Spleen (tissue), 11 donors: ENCODE measurements at regions not wholly inside any gene's neighbourhood (a gene's known extent, or its start where the extent isn't known, plus 50 kb on each side); places are given as distances from the start of the nearest gene placed in this dataset.

Source experiments
- DNase-seq: peaks from one replicate; pipeline ENCODE4 v3.0.0-alpha.2; 2020
- H3K27ac ChIP-seq, 8 donors: fragments of 200-600 bp; sonication (generic) in 7 of 8; 1 replicate in 4 of 8; 2 replicates in 4 of 8; pipeline versions ENCODE4 v1.5.0 to v1.8.0; 2016 to 2021; ENCODE audit warnings: inconsistent platforms in 4 of 8, mild to moderate bottlenecking in 4 of 8, moderate library complexity in 1 of 8
- H3K27me3 ChIP-seq, 7 donors: fragments of 200-600 bp; sonication (generic) in 6 of 7; replicated peaks in 1 of 7; 1 replicate in 4 of 7; 2 replicates in 3 of 7; pipeline versions ENCODE4 v1.5.0 to v1.8.0; 2016 to 2021; ENCODE audit warnings: inconsistent platforms in 3 of 7, mild to moderate bottlenecking in 1 of 7
- H3K36me3 ChIP-seq, 6 donors: fragments of 200-600 bp; sonication (generic) in 5 of 6; 1 replicate in 4 of 6; 2 replicates in 2 of 6; pipeline versions ENCODE4 v1.5.0 to v1.8.0; 2016 to 2021; ENCODE audit warnings: inconsistent platforms in 2 of 6
- H3K4me1 ChIP-seq, 6 donors: fragments of 200-600 bp; sonication (generic) in 5 of 6; 1 replicate in 3 of 6; 2 replicates in 3 of 6; pipeline versions ENCODE4 v1.5.0 to v1.8.0; 2016 to 2021; ENCODE audit warnings: inconsistent platforms in 3 of 6
- H3K4me3 ChIP-seq, 8 donors: fragments of 200-600 bp; sonication (generic) in 7 of 8; 1 replicate in 4 of 8; 2 replicates in 4 of 8; pipeline versions ENCODE4 v1.5.0 to v1.8.0; 2016 to 2021; ENCODE audit warnings: inconsistent platforms in 4 of 8, mild to moderate bottlenecking in 4 of 8, moderate library complexity in 2 of 8
- H3K9me3 ChIP-seq, 8 donors: fragments of 200-600 bp; sonication (generic) in 7 of 8; 1 replicate in 4 of 8; 2 replicates in 4 of 8; pipeline versions ENCODE4 v1.5.0 to v1.8.0; 2016 to 2021; ENCODE audit warnings: inconsistent platforms in 4 of 8
- CTCF ChIP-seq, 11 experiments: fragments of 200-600 bp in 7 of 11; fragments of 450-650 bp in 4 of 11; sonication (generic) in 4 of 11; IDR thresholded peaks in 8 of 11; conservative IDR thresholded peaks in 3 of 11; 1 replicate in 7 of 11; 2 replicates in 4 of 11; pipeline versions ENCODE4 v1.4.0 to v1.8.0; 2016 to 2021; ENCODE audit warnings: antibody characterized with exemption in 11 of 11, inconsistent platforms in 4 of 11, mild to moderate bottlenecking in 1 of 11
- POLR2A ChIP-seq, 3 donors: fragments of 450-650 bp; IDR thresholded peaks; one replicate each; pipeline ENCODE4 v1.5.1; 2017; ENCODE audit warnings: antibody characterized with exemption in 3 of 3, mild to moderate bottlenecking in 1 of 3
- POLR2AphosphoS5 ChIP-seq, 3 donors: sonication (generic); formaldehyde crosslinking; IDR thresholded peaks; one replicate each; pipeline ENCODE4 v1.5.1; 2017; ENCODE audit warnings: antibody characterized with exemption in 3 of 3
- WGBS, 5 donors: extraction: QIAGEN DNeasy Blood & Tissue Kit in 3 of 5; methylation state at CpG; one replicate each; pipeline versions ENCODE4 v1.1.5 to v1.1.7; 2013 to 2018; 5-methylcytosine and 5-hydroxymethylcytosine counted together
- intact Hi-C: fragments of 100-400 bp; cut with DNase I; formaldehyde crosslinking; loops from one replicate; pipeline ENCODE4 v1.15.0; 2023; ENCODE audit warnings: low total_unique reads
- donor health status: healthy with polysubstance abuse.
- donor health status: DM: no; HTN: no; CAD: no; lungs with moderate emphysema.
- donor health status: DM: no; HTN: no; CAD: no.
- donor health status: Bipolar disorder and iron deficiency.
- donor health status: healthy.
- donor health status: DM: no; HTN: no; CAD: no.
- donor health status: DM: yes; HTN: yes; CAD: no.

GRCh38 chr20:61045091-61045490 lies 207.0 kb upstream of the CDH4 start:
- Histone ChIP-seq H3K4me1 (no peaks in the 10 kb centered on the region), H3K36me3 (no peaks in the 10 kb centered on the region), H3K4me3 (no peak overlapping the region), H3K9me3 (peaks cover 0 to 39% (median 2%) of the 10 kb centered on the region in 8 donors), H3K27me3 (peaks cover 0 to 12% (median 0%) of the 10 kb centered on the region in 7 donors), H3K27ac (no peak overlapping the region)
- intact Hi-C loops = no loop called here
- 91 to 98% (median 94%) methylated on average over 1 of the region's 1 CpG for WGBS, 5 donors
- TF ChIP-seq CTCF (IDR thresholded peaks at IDR 0.05 in 8 of 11, conservative IDR thresholded peaks at IDR 0.05 in 3 of 11) = no peak
- TF ChIP-seq POLR2A (IDR thresholded peaks at IDR 0.05) = no peak
- TF ChIP-seq POLR2AphosphoS5 (IDR thresholded peaks at IDR 0.05) = no peak
- DNase-seq = no peak

DNA sequence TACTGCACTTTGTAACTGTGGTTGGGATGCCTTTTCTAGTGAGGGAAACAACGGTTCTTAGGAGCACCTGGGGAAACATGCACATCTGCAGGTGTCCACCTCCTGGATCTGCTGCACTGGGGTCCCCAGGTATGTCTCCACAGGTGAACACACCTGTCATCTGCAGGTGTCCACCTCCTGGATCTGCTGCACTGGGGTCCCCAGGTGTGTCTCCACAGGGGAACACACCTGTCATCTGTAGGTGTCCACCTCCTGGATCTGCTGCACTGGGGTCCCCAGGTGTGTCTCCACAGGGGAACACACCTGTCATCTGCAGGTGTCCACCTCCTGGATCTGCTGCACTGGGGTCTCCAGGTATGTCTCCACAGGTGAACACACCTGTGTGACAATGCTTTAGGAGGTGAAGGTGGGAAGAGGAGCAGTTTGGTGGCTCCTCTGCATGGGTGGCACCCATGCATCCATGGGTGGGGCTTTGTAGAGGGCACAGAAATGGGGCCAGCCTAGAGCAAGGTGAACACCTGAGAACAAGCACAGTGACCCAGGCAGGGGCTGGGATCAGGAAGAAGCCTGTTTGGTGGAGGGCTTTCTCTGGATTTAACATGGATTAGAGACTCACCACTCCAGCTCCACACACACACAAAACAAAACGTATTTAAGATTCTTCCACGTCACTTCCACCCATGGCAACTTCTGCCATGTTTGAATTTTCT lies 206.0 kb upstream of the CDH4 start:
- WGBS, 5 donors = 69 to 84% (median 71%) methylated on average over 3 of the region's 3 CpGs
- TF ChIP-seq CTCF (IDR thresholded peaks at IDR 0.05 in 8 of 11, conservative IDR thresholded peaks at IDR 0.05 in 3 of 11) (no peak), POLR2A (IDR thresholded peaks at IDR 0.05) (no peak), POLR2AphosphoS5 (IDR thresholded peaks at IDR 0.05) (no peak)
- H3K4me1 ChIP-seq = no peaks in the 10 kb centered on the region
- H3K9me3 ChIP-seq = peaks cover 0 to 34% (median 2%) of the 10 kb centered on the region in 8 donors
- intact Hi-C loops = no loop called here
- no peak overlapping the region for H3K4me3 ChIP-seq
- H3K27ac ChIP-seq = no peak overlapping the region
- H3K27me3 ChIP-seq = peaks cover 0 to 12% (median 0%) of the 10 kb centered on the region in 7 donors
- no peak for DNase-seq
- no peaks in the 10 kb centered on the region for H3K36me3 ChIP-seq

GRCh38 chr20:61046721-61047351 lies 205.2 kb upstream of the CDH4 start:
- WGBS, 5 donors = 87 to 92% (median 88%) methylated on average over 9 of the region's 9 CpGs
- TF ChIP-seq CTCF (IDR thresholded peaks at IDR 0.05 in 8 of 11, conservative IDR thresholded peaks at IDR 0.05 in 3 of 11) (no peak), POLR2AphosphoS5 (IDR thresholded peaks at IDR 0.05) (no peak), POLR2A (IDR thresholded peaks at IDR 0.05) (no peak)
- H3K27ac ChIP-seq = no peak overlapping the region
- intact Hi-C loops = no loop called here
- H3K27me3 ChIP-seq = peaks cover 0 to 12% (median 0%) of the 10 kb centered on the region in 7 donors
- H3K4me1 ChIP-seq = no peaks in the 10 kb centered on the region
- H3K4me3 ChIP-seq = no peak overlapping the region
- no peaks in the 10 kb centered on the region for H3K36me3 ChIP-seq
- H3K9me3 ChIP-seq = peaks cover 0 to 34% (median 2%) of the 10 kb centered on the region in 8 donors
- no peak for DNase-seq

DNA sequence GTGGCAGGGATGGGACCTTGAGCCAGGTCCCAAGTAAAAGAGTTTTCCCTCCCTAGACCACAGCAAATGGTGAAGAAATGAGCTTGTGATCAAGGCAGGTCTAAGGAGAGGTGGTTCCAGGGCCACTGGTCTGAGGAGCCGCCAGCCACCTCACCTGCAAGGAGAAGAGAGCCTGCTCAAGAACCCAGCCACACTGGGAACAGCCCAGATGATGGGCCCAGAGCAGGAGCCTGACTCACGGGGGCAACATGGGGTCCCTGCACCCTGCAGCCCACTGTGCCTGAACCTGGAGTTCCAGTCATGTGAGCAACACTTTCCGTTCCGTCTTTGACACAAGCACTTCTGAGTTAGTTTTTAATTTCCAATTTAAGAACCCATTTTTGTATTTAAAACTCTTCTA lies 204.5 kb upstream of the CDH4 start:
- TF ChIP-seq CTCF (IDR thresholded peaks at IDR 0.05 in 8 of 11, conservative IDR thresholded peaks at IDR 0.05 in 3 of 11) (no peak), POLR2A (IDR thresholded peaks at IDR 0.05) (no peak), POLR2AphosphoS5 (IDR thresholded peaks at IDR 0.05) (no peak)
- H3K36me3 ChIP-seq = no peaks in the 10 kb centered on the region
- WGBS, 5 donors = 82 to 96% (median 87%) methylated on average over 4 of the region's 4 CpGs
- intact Hi-C loops = no loop called here
- peaks cover 0 to 13% (median 0%) of the 10 kb centered on the region in 7 donors for H3K27me3 ChIP-seq
- peaks cover 0 to 34% (median 2%) of the 10 kb centered on the region in 8 donors for H3K9me3 ChIP-seq
- no peak overlapping the region for H3K27ac ChIP-seq
- H3K4me1 ChIP-seq = no peaks in the 10 kb centered on the region
- no peak overlapping the region for H3K4me3 ChIP-seq
- no peak for DNase-seq
